ENCODE measurements at regions not wholly inside any gene's neighbourhood (a gene's known extent, or its start where the extent isn't known, plus 50 kb on each side); places are given as distances from the start of the nearest gene placed in this dataset.

- DNase-seq = no peak
Measured at GRCh38 chr21:43348170-43348766, 78.7 kb downstream of the SIK1 start.

- no peak for DNase-seq
Measured at GRCh38 chr21:43347461-43348169, 79.3 kb downstream of the SIK1 start.

GRCh38 chr21:43346551-43346950, 80.4 kb downstream of the SIK1 start:
- no peak for DNase-seq

- no peak for DNase-seq
Measured at GRCh38 chr21:43345746-43346409, 81.1 kb downstream of the SIK1 start.

GRCh38 chr21:43345046-43345745, 81.7 kb downstream of the SIK1 start:
- no peak for DNase-seq

GRCh38 chr21:43343992-43344886, 82.7 kb downstream of the SIK1 start:
- no peak for DNase-seq

GRCh38 chr21:43343095-43343991, 83.6 kb downstream of the SIK1 start:
- no peak for DNase-seq

- no peak for DNase-seq
Measured at GRCh38 chr21:43342301-43342881, 84.5 kb downstream of the SIK1 start.

- DNase-seq = peak in 4 of 51 donors; percentile 20 to 52 (median 23)
Measured at GRCh38 chr21:43341378-43342161, 85.4 kb downstream of the SIK1 start.

GRCh38 chr21:43340491-43341377, 86.2 kb downstream of the SIK1 start:
- no peak for DNase-seq

- no peak for DNase-seq
Measured at GRCh38 chr21:43339668-43340067, 87.3 kb downstream of the SIK1 start.

- no peak for DNase-seq
Measured at GRCh38 chr21:43338951-43339350, 88.0 kb downstream of the SIK1 start.

GRCh38 chr21:43337901-43338655, 88.9 kb downstream of the SIK1 start:
- no peak for DNase-seq

GRCh38 chr21:43335119-43335518, 91.8 kb downstream of the SIK1 start:
- DNase-seq = no peak

- no peak for DNase-seq
Measured at GRCh38 chr21:43334214-43334958, 92.5 kb downstream of the SIK1 start.
